H1 (cell line): ENCODE measurements at regions not wholly inside any gene's neighbourhood (a gene's known extent, or its start where the extent isn't known, plus 50 kb on each side); places are given as distances from the start of the nearest gene placed in this dataset.

Experiments used
- CTCF ChIA-PET: fragments of 300-600 bp; sonication (Branson Sonifier 250); formaldehyde crosslinking; loops from one replicate; lab custom pipeline; 2021; ENCODE audit not compliant: partially characterized antibody; lab: Charles Lee
- POLR2A ChIA-PET: fragments of 300-600 bp; sonication (Branson Sonifier 250); formaldehyde crosslinking; loops from one replicate; lab custom pipeline; 2021; ENCODE audit warnings: inconsistent platforms; ENCODE audit not compliant: partially characterized antibody; lab: Charles Lee
- DNase-seq, 2 experiments: peaks; one replicate each; pipeline versions ENCODE4 v3.0.0 to v3.0.0-alpha.2; 2010 to 2022; ENCODE audit warnings: low spot score in 2 of 2, low read depth in 1 of 2, mixed read lengths in 1 of 2
- FAIRE-seq: peaks from 2 replicates; lab custom pipeline; 2011; peaks lifted over from hg19 to GRCh38; lab: Jason Lieb, UNC
- H2AFZ ChIP-seq: 2 replicates; pipeline ENCODE4 v1.8.1; 2012; ENCODE audit warnings: low read length, inconsistent platforms
- H2AK5ac ChIP-seq: 2 replicates; pipeline ENCODE4 v1.6.1; 2013; ENCODE audit warnings: low read depth, low read length
- H2BK120ac ChIP-seq: replicated peaks from 2 replicates; pipeline ENCODE3; 2013; ENCODE audit warnings: low read depth, low read length, inconsistent platforms
- H2BK12ac ChIP-seq: 2 replicates; pipeline ENCODE4 v1.6.1; 2013; ENCODE audit warnings: low read depth, low read length
- H2BK15ac ChIP-seq: 2 replicates; pipeline ENCODE4 v1.6.1; 2013; ENCODE audit warnings: low read length
- H2BK20ac ChIP-seq: 2 replicates; pipeline ENCODE4 v1.6.1; 2013; ENCODE audit warnings: low read length
- H2BK5ac ChIP-seq: 2 replicates; pipeline ENCODE4 v1.6.1; 2013; ENCODE audit warnings: low read depth, low read length
- H3K14ac ChIP-seq: 2 replicates; pipeline ENCODE4 v1.6.1; 2013; ENCODE audit warnings: inconsistent platforms; ENCODE audit not compliant: insufficient read length
- H3K18ac ChIP-seq: 2 replicates; pipeline ENCODE4 v1.6.1; 2013; ENCODE audit warnings: low read length; ENCODE audit errors: extremely low read depth
- H3K23ac ChIP-seq: 2 replicates; pipeline ENCODE4 v1.6.1; 2013; ENCODE audit warnings: inconsistent platforms; ENCODE audit not compliant: insufficient read length
- H3K23me2 ChIP-seq: 2 replicates; pipeline ENCODE4 v1.6.1; 2013; ENCODE audit warnings: low read depth, low read length
- H3K27ac ChIP-seq: 2 replicates; pipeline ENCODE4 v1.6.1; 2011; ENCODE audit warnings: low read depth, low read length, inconsistent platforms
- H3K27me3 ChIP-seq, 4 experiments: replicated peaks in 1 of 4; 1 replicate in 1 of 4; 2 replicates in 3 of 4; pipeline versions ENCODE4 v1.6.1 to v1.8.1; 2011 to 2013; ENCODE audit warnings: low read length in 3 of 4, mild to moderate bottlenecking in 3 of 4, inconsistent platforms in 2 of 4, mixed read lengths in 2 of 4, moderate library complexity in 1 of 4; ENCODE audit not compliant: control insufficient read depth in 3 of 4, insufficient read depth in 3 of 4; ENCODE audit errors: extremely low read depth in 1 of 4
- H3K36me3 ChIP-seq, 4 experiments: 2 replicates each; pipeline versions ENCODE4 v1.6.1 to v1.8.1; 2011 to 2013; ENCODE audit warnings: mild to moderate bottlenecking in 4 of 4, low read length in 3 of 4, moderate library complexity in 2 of 4, control low read depth in 1 of 4, inconsistent platforms in 1 of 4; ENCODE audit not compliant: insufficient read depth in 4 of 4, control insufficient read depth in 2 of 4
- H3K4ac ChIP-seq: replicated peaks from 2 replicates; pipeline ENCODE3; 2013; ENCODE audit warnings: low read length, low read depth, mixed read lengths, inconsistent platforms; ENCODE audit not compliant: insufficient read length
- H3K4me1 ChIP-seq, 4 experiments: replicated peaks in 1 of 4; 1 replicate in 1 of 4; 2 replicates in 3 of 4; pipeline versions ENCODE4 v1.6.1 to v1.8.1; 2011 to 2013; ENCODE audit warnings: low read length in 3 of 4, inconsistent platforms in 2 of 4, mixed read lengths in 1 of 4; ENCODE audit not compliant: insufficient read depth in 4 of 4, control insufficient read depth in 3 of 4
- H3K4me2 ChIP-seq, 2 experiments: 2 replicates each; pipeline versions ENCODE4 v1.6.1 to v1.8.1; 2011 to 2013; ENCODE audit warnings: low read depth in 2 of 2, low read length in 2 of 2, control low read depth in 1 of 2, inconsistent platforms in 1 of 2, mild to moderate bottlenecking in 1 of 2; ENCODE audit not compliant: insufficient read depth in 1 of 2
- H3K4me3 ChIP-seq, 4 experiments: fragments of 200-600, 300-600 bp in 1 of 4; sonication (generic), shearing (Covaris generic), sonication (Bioruptor Twin) in 1 of 4; 2 replicates each; pipeline versions ENCODE4 v1.5.1 to v1.8.1; 2011 to 2016; ENCODE audit warnings: low read length in 4 of 4, low read depth in 3 of 4, control low read depth in 2 of 4, inconsistent platforms in 2 of 4, mild to moderate bottlenecking in 2 of 4, mixed read lengths in 1 of 4, moderate library complexity in 1 of 4; ENCODE audit not compliant: insufficient read depth in 2 of 4; ENCODE audit errors: extremely low read depth in 1 of 4
- H3K56ac ChIP-seq: replicated peaks from 2 replicates; pipeline ENCODE3; 2013; ENCODE audit warnings: low read depth, mild to moderate bottlenecking, mixed read lengths, low read length, inconsistent platforms; ENCODE audit not compliant: insufficient read length
- H3K79me1 ChIP-seq: 2 replicates; pipeline ENCODE4 v1.6.1; 2013; ENCODE audit warnings: low read depth, low read length, control low read depth
- H3K79me2 ChIP-seq, 2 experiments: 2 replicates each; pipeline versions ENCODE4 v1.6.1 to v1.8.1; 2012 to 2013; ENCODE audit warnings: low read length in 2 of 2, mild to moderate bottlenecking in 2 of 2, inconsistent platforms in 1 of 2; ENCODE audit not compliant: insufficient read depth in 2 of 2, control insufficient read depth in 1 of 2
- H3K9ac ChIP-seq, 4 experiments: replicated peaks in 1 of 4; 1 replicate in 1 of 4; 2 replicates in 3 of 4; pipeline versions ENCODE4 v1.6.1 to v1.8.1; 2011 to 2013; ENCODE audit warnings: low read depth in 3 of 4, low read length in 3 of 4, control low read depth in 2 of 4, mild to moderate bottlenecking in 2 of 4, moderate library complexity in 2 of 4, inconsistent platforms in 1 of 4; ENCODE audit errors: extremely low read depth in 1 of 4
- H3K9me3 ChIP-seq, 2 experiments: 2 replicates each; pipeline versions ENCODE4 v1.6.1 to v1.8.1; 2012 to 2013; ENCODE audit warnings: mild to moderate bottlenecking in 2 of 2, moderate library complexity in 2 of 2, control low read depth in 1 of 2, inconsistent platforms in 1 of 2, low read depth in 1 of 2, low read length in 1 of 2, mixed read lengths in 1 of 2; ENCODE audit not compliant: insufficient read depth in 2 of 2
- H4K20me1 ChIP-seq, 2 experiments: replicated peaks in 1 of 2; 2 replicates each; pipeline versions ENCODE3 to v1.8.1; 2011 to 2013; ENCODE audit warnings: inconsistent platforms in 2 of 2, low read length in 2 of 2, mild to moderate bottlenecking in 1 of 2; ENCODE audit not compliant: insufficient read depth in 2 of 2, control insufficient read depth in 1 of 2
- H4K5ac ChIP-seq: 2 replicates; pipeline ENCODE4 v1.6.1; 2013; ENCODE audit warnings: low read length, low read depth, mixed read lengths, inconsistent platforms; ENCODE audit not compliant: insufficient read length
- H4K8ac ChIP-seq: 2 replicates; pipeline ENCODE4 v1.8.0; 2013; ENCODE audit warnings: mild to moderate bottlenecking, moderate library complexity, low read length, inconsistent platforms; ENCODE audit not compliant: insufficient read depth; ENCODE audit errors: extremely low read depth
- H4K91ac ChIP-seq: replicated peaks from 2 replicates; pipeline ENCODE3; 2013; ENCODE audit warnings: low read length, mixed read lengths, inconsistent platforms; ENCODE audit not compliant: insufficient read length
- HDAC6 ChIP-seq: IDR thresholded peaks from one replicate; pipeline ENCODE4 v1.7.1; 2012; ENCODE audit warnings: low read depth, mild to moderate bottlenecking, inconsistent platforms, low read length, moderate library complexity
- PHF8 ChIP-seq: fragments of 200-600 bp; sonication (generic); conservative IDR thresholded peaks from 2 replicates; pipeline ENCODE4 v1.7.1; 2012; ENCODE audit warnings: low read depth, mild to moderate bottlenecking, inconsistent platforms, low read length, moderate library complexity
- SP1 ChIP-seq: IDR thresholded peaks from 2 replicates; pipeline ENCODE4 v1.6.1; 2011; ENCODE audit warnings: low read depth, low read length
- TAF1 ChIP-seq: IDR thresholded peaks from 2 replicates; pipeline ENCODE4 v1.6.1; 2011; ENCODE audit warnings: mild to moderate bottlenecking, low read depth, low read length
- WGBS, 2 experiments: shearing (Covaris generic) in 1 of 2; methylation state at CpG; one replicate each; pipeline versions ENCODE4 v1.1.6 to v1.1.7; 2013 to 2015; ENCODE audit warnings: low lambda C conversion rate in 2 of 2, mixed read lengths in 2 of 2, inconsistent platforms in 1 of 2, low coverage in 1 of 2, missing lambda C conversion rate in 1 of 2; ENCODE audit not compliant: insufficient replicate concordance in 2 of 2, insufficient coverage in 1 of 2, insufficient read length in 1 of 2; ENCODE audit errors: extremely low coverage in 1 of 2, missing lambda C conversion rate in 1 of 2; 5-methylcytosine and 5-hydroxymethylcytosine counted together
- TF ChIP-seq, protein P1 (sequence below), 3 experiments: IDR thresholded peaks; 1 replicate in 2 of 3; 2 replicates in 1 of 3; pipeline versions ENCODE4 v1.5.1 to v1.6.1; 2011; ENCODE audit warnings: low read length in 3 of 3, mild to moderate bottlenecking in 3 of 3, inconsistent platforms in 2 of 3, low read depth in 1 of 3, moderate library complexity in 1 of 3; ENCODE audit not compliant: insufficient read depth in 1 of 3; ENCODE audit errors: control extremely low read depth in 1 of 3
- TF ChIP-seq, protein P2 (sequence below): IDR thresholded peaks from 2 replicates; pipeline ENCODE4 v1.6.1; 2011; ENCODE audit warnings: low read length, improper control_type of control experiment
- TF ChIP-seq, protein P3 (sequence below): IDR thresholded peaks from 2 replicates; pipeline ENCODE4 v1.6.1; 2012; ENCODE audit warnings: low read length, inconsistent platforms

DNA sequence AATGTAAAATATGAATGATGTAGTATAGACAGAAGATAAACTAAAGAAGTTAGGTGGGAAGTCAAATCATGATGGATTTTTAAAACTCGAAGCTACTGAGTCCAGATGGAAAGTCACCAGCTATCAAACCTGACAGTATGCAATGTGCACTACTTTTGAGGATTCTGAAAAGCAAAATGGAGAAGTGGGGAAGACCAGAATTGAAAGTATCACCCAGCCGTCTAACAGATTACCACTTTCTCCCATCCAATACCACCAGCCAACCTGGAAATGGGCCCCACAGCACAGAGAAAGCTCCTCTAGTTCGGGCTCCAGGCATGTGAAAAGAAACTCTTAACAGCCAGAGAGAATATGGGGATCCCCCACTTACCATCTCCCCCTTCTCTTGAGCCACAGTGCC is 67.9 kb upstream of the SRRM3 start:
- H3K36me3 ChIP-seq: no peaks in the 10 kb centered on the region
- H2BK12ac ChIP-seq: no peak overlapping the region
- H2BK15ac ChIP-seq: no peak overlapping the region
- H3K4me2 ChIP-seq: no peak overlapping the region
- H3K23ac ChIP-seq: no peak overlapping the region
- POLR2A ChIA-PET: no interaction called here
- 90% methylated on average over 3 of the region's 3 CpGs; no CpG with 5 or more reads in 1 of the 2 experiments for WGBS, 2 experiments
- no peak for FAIRE-seq
- no peak overlapping the region for H4K5ac ChIP-seq
- H4K91ac ChIP-seq: no peak overlapping the region
- H3K9ac ChIP-seq: no peak overlapping the region; a peak in 1 of 7 replicates
- H4K20me1 ChIP-seq: no peaks in the 10 kb centered on the region
- H3K4me1 ChIP-seq: no peaks in the 10 kb centered on the region
- DNase-seq: no peak
- H2AK5ac ChIP-seq: no peak overlapping the region
- H2AFZ ChIP-seq: no peak overlapping the region
- H3K18ac ChIP-seq: no peak overlapping the region
- H3K27me3 ChIP-seq: no peaks in the 10 kb centered on the region
- H4K8ac ChIP-seq: no peak overlapping the region
- H3K27ac ChIP-seq: no peak overlapping the region
- no peak overlapping the region for H3K56ac ChIP-seq
- H2BK120ac ChIP-seq: no peak overlapping the region
- H3K14ac ChIP-seq: no peak overlapping the region
- H3K4me3 ChIP-seq: no peak overlapping the region
- H3K79me1 ChIP-seq: no peaks in the 10 kb centered on the region
- H3K79me2 ChIP-seq: no peaks in the 10 kb centered on the region
- TF ChIP-seq PHF8 (no peak), TAF1 (no peak), SP1 (no peak), HDAC6 (no peak)
- TF ChIP-seq, protein P1, sequence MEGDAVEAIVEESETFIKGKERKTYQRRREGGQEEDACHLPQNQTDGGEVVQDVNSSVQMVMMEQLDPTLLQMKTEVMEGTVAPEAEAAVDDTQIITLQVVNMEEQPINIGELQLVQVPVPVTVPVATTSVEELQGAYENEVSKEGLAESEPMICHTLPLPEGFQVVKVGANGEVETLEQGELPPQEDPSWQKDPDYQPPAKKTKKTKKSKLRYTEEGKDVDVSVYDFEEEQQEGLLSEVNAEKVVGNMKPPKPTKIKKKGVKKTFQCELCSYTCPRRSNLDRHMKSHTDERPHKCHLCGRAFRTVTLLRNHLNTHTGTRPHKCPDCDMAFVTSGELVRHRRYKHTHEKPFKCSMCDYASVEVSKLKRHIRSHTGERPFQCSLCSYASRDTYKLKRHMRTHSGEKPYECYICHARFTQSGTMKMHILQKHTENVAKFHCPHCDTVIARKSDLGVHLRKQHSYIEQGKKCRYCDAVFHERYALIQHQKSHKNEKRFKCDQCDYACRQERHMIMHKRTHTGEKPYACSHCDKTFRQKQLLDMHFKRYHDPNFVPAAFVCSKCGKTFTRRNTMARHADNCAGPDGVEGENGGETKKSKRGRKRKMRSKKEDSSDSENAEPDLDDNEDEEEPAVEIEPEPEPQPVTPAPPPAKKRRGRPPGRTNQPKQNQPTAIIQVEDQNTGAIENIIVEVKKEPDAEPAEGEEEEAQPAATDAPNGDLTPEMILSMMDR (IDR thresholded peaks at IDR 0.05; ENCODE audit: control extremely low read depth in 1 of 3, insufficient read depth in 1 of 3, low read depth in 1 of 3, low read length in 3 of 3): no peak
- TF ChIP-seq, protein P2, sequence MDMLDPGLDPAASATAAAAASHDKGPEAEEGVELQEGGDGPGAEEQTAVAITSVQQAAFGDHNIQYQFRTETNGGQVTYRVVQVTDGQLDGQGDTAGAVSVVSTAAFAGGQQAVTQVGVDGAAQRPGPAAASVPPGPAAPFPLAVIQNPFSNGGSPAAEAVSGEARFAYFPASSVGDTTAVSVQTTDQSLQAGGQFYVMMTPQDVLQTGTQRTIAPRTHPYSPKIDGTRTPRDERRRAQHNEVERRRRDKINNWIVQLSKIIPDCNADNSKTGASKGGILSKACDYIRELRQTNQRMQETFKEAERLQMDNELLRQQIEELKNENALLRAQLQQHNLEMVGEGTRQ: no peak
- TF ChIP-seq, protein P3, sequence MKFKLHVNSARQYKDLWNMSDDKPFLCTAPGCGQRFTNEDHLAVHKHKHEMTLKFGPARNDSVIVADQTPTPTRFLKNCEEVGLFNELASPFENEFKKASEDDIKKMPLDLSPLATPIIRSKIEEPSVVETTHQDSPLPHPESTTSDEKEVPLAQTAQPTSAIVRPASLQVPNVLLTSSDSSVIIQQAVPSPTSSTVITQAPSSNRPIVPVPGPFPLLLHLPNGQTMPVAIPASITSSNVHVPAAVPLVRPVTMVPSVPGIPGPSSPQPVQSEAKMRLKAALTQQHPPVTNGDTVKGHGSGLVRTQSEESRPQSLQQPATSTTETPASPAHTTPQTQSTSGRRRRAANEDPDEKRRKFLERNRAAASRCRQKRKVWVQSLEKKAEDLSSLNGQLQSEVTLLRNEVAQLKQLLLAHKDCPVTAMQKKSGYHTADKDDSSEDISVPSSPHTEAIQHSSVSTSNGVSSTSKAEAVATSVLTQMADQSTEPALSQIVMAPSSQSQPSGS: no peak
- no peak overlapping the region for H3K4ac ChIP-seq
- no peaks in the 10 kb centered on the region for H3K9me3 ChIP-seq
- CTCF ChIA-PET: interaction anchor here (2.1 kb wide), 1 partner anchor 9 kb away, joined by 4 read pairs; no protein-coding TSS in a partner anchor
- no peak overlapping the region for H2BK20ac ChIP-seq
- no peak overlapping the region for H2BK5ac ChIP-seq
- H3K23me2 ChIP-seq: no peaks in the 10 kb centered on the region
